RWPE2 (cell line): ENCODE measurements at regions not wholly inside any gene's neighbourhood (a gene's known extent, or its start where the extent isn't known, plus 50 kb on each side); places are given as distances from the start of the nearest gene placed in this dataset.

Experiments
- ATAC-seq: fragments of 200-7000 bp; cut with Tn5 transposase; 3 replicates; pipeline ENCODE4 v1.9.1; 2021; ENCODE audit warnings: low read depth
- DNase-seq: peaks from one replicate; pipeline ENCODE4 v3.0.0-alpha.2; 2020; ENCODE audit warnings: low spot score
- H3K27ac ChIP-seq: fragments of 450-650 bp; 2 replicates; pipeline ENCODE4 v1.5.1; 2017; ENCODE audit warnings: mild to moderate bottlenecking; ENCODE audit not compliant: poor library complexity, severe bottlenecking
- H3K27me3 ChIP-seq: fragments of 250-450 bp; sonication (Bioruptor Pico); 2 replicates; pipeline ENCODE4 v1.5.1; 2021; ENCODE audit warnings: mild to moderate bottlenecking, moderate library complexity; ENCODE audit not compliant: insufficient read depth, poor library complexity, severe bottlenecking
- H3K36me3 ChIP-seq: fragments of 250-450 bp; sonication (Bioruptor Pico); 2 replicates; pipeline ENCODE4 v1.5.1; 2020; ENCODE audit warnings: low read depth, mild to moderate bottlenecking, moderate library complexity
- H3K4me1 ChIP-seq: fragments of 250-450 bp; sonication (Bioruptor Pico); 2 replicates; pipeline ENCODE4 v1.5.1; 2021; ENCODE audit warnings: mild to moderate bottlenecking, moderate library complexity; ENCODE audit not compliant: insufficient read depth, poor library complexity, severe bottlenecking
- H3K4me3 ChIP-seq: fragments of 250-450 bp; sonication (Bioruptor Pico); 2 replicates; pipeline ENCODE4 v1.5.1; 2021; ENCODE audit warnings: mild to moderate bottlenecking, moderate library complexity; ENCODE audit not compliant: severe bottlenecking
- H3K9me3 ChIP-seq: fragments of 250-450 bp; sonication (Bioruptor Pico); 2 replicates; pipeline ENCODE4 v1.5.1; 2021; ENCODE audit warnings: mild to moderate bottlenecking, moderate library complexity; ENCODE audit not compliant: severe bottlenecking
- TF ChIP-seq, protein P1 (sequence below): fragments of 450-650 bp; IDR thresholded peaks from one replicate; pipeline ENCODE4 v1.5.1; 2017; ENCODE audit warnings: mild to moderate bottlenecking, moderate library complexity; ENCODE audit not compliant: poor library complexity, severe bottlenecking

DNA sequence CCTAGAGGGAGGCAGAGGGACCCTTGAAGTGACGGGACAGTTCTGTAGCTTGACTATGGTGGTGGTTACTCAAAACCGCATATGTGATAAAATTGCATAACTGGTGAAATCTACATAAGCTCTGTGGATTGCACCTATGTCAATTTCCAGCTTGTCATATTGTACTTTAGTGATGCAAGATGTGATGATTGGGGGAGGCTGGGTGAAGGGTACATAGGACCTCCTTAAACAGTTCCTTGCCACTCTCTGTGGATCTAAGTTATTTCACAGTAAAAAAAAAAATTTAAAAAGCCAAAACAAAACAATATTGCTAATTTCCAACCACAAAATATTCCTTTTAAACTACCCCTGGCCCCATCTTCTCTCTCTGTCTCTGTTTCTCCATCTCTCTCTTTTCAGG lies 472.6 kb upstream of the SULF2 start:
- H3K36me3 ChIP-seq, result no peaks in the 10 kb centered on the region
- DNase-seq (peak; percentile 11), ATAC-seq (no peak)
- H3K9me3 ChIP-seq, result no peaks in the 10 kb centered on the region
- no peak overlapping the region for H3K4me3 ChIP-seq
- H3K27me3 ChIP-seq, result peaks cover 4% of the 10 kb centered on the region
- H3K4me1 ChIP-seq, result no peaks in the 10 kb centered on the region
- TF ChIP-seq, protein P1, sequence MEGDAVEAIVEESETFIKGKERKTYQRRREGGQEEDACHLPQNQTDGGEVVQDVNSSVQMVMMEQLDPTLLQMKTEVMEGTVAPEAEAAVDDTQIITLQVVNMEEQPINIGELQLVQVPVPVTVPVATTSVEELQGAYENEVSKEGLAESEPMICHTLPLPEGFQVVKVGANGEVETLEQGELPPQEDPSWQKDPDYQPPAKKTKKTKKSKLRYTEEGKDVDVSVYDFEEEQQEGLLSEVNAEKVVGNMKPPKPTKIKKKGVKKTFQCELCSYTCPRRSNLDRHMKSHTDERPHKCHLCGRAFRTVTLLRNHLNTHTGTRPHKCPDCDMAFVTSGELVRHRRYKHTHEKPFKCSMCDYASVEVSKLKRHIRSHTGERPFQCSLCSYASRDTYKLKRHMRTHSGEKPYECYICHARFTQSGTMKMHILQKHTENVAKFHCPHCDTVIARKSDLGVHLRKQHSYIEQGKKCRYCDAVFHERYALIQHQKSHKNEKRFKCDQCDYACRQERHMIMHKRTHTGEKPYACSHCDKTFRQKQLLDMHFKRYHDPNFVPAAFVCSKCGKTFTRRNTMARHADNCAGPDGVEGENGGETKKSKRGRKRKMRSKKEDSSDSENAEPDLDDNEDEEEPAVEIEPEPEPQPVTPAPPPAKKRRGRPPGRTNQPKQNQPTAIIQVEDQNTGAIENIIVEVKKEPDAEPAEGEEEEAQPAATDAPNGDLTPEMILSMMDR, result no peak
- H3K27ac ChIP-seq, result no peak overlapping the region

DNA sequence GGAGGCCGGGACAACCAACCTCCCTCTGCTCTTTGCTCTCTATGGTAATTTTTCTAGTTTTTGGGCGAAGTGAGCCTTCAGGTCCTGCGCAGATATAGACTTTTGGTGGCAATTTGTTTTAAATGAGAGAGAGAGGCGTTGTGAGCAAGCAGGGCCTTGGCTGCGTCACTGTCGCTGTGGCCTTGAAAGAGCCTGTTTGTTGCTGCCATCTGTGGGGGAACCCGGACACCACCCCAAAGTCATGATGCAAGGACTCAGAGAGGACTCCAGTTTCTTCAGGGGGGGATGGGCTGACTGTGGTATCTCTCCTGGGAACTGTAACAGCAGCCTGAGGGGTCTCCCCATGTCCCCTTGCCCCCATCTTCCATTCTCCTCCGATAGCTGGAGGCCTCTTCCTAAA lies 462.7 kb upstream of the SULF2 start:
- DNase-seq (no peak), ATAC-seq (no peak)
- Histone ChIP-seq H3K4me3 (no peak overlapping the region), H3K9me3 (no peaks in the 10 kb centered on the region), H3K27me3 (no peaks in the 10 kb centered on the region), H3K4me1 (no peaks in the 10 kb centered on the region), H3K36me3 (no peaks in the 10 kb centered on the region), H3K27ac (no peak overlapping the region)
- TF ChIP-seq, protein P1, result no peak

DNA sequence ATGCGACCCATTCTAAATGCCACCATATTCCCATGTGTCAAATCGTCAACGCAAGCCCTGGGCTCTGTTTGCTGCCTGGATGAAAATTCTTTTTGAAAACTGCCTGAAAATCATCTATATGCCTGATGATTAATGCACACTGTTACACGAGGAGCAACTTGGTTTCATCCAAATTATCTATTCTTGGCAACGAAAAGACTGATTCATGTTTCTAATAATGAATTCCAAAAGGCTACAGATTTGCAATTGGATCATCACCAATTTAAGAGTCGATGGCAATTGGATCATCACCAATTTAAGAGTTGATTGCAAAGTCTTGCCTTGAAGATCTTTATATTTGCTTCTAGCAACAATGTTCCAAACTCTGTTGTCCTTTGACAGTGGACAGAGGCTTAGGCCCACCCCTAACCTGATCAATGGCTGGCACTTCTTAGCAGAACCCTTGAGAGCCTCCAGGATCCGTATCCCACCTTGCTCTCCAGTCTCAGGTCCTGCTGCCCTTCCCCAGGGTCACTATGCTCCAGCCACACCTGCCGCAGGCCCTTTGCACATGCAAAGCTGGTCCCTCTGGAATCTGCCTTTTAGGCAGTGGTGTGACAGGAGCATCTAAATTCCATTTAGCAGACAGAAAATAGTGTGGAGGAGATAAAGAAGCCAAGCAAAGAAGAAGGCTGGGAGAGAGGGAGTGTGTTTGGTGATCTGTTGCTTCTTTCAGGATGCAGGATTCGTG lies 460.9 kb upstream of the SULF2 start:
- DNase-seq, result peak; percentile 66
- Histone ChIP-seq H3K4me1 (no peaks in the 10 kb centered on the region), H3K4me3 (no peak overlapping the region), H3K36me3 (no peaks in the 10 kb centered on the region), H3K27me3 (no peaks in the 10 kb centered on the region), H3K9me3 (no peaks in the 10 kb centered on the region), H3K27ac (no peak overlapping the region)
- no peak for ATAC-seq
- TF ChIP-seq, protein P1, result no peak

DNA sequence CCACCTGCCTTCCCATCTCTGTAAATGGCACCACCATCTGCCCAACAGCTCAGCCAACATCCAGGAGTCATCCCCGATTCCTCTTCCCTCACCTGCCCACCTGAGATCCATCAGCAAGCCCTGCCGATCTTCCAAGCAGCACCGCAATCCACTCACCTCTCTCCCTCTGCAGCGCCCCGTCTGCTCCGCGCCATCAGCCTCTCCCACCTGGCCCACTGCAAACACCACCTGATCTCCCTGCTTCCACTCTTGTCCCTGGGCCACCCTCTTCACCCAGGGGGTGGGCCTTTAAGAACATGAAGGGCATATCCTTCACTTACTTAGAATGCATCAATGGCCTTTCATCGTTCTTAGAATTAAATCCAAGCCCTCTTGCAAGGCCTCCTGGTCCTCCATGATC lies 457.3 kb upstream of the SULF2 start:
- Histone ChIP-seq H3K27me3 (no peaks in the 10 kb centered on the region), H3K27ac (no peak overlapping the region), H3K4me1 (no peaks in the 10 kb centered on the region), H3K9me3 (no peaks in the 10 kb centered on the region), H3K4me3 (no peak overlapping the region), H3K36me3 (no peaks in the 10 kb centered on the region)
- DNase-seq (peak; percentile 68), ATAC-seq (no peak)
- TF ChIP-seq, protein P1, result no peak

DNA sequence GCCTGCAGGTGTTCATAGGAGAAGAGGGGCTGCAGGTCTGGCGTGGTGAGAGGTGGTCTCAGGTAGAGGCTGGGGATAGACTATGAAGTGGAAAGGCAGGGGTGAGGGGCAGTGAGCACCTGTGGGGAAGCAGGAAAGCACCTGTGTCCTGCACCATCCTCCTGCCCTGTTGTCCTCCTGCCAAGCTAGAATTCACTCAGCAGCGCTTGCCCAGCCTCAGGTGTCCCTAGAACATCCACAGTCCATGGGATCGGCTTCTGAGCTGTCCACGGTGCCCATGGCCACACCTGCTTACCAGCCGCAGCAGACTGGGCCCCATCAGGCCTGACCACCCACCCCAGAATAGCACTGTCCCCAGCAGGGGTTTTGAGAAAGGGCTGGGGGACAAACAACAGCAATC lies 456.2 kb upstream of the SULF2 start:
- Histone ChIP-seq H3K27ac (no peak overlapping the region), H3K9me3 (no peaks in the 10 kb centered on the region), H3K27me3 (no peaks in the 10 kb centered on the region), H3K36me3 (no peaks in the 10 kb centered on the region), H3K4me1 (no peaks in the 10 kb centered on the region), H3K4me3 (no peak overlapping the region)
- DNase-seq, result peak; percentile 69
- ATAC-seq, result no peak
- TF ChIP-seq, protein P1, result no peak
